HFFc6 (cell line): ENCODE measurements at regions not wholly inside any gene's neighbourhood (a gene's known extent, or its start where the extent isn't known, plus 50 kb on each side); places are given as distances from the start of the nearest gene placed in this dataset.

ENCODE experiments used
- DNase-seq: peaks from one replicate; pipeline ENCODE4 v3.0.0-alpha.2; 2018
- H3K27ac Mint-ChIP-seq: 2 replicates; pipeline ENCODE4 v1.8.0; 2020; ENCODE audit warnings: mild to moderate bottlenecking, mixed read lengths
- H3K27me3 Mint-ChIP-seq: 2 replicates; pipeline ENCODE4 v1.8.0; 2021; ENCODE audit warnings: mild to moderate bottlenecking, moderate library complexity, mixed read lengths; ENCODE audit not compliant: insufficient read depth
- H3K36me3 Mint-ChIP-seq: 2 replicates; pipeline ENCODE4 v1.8.0; 2021; ENCODE audit warnings: low read depth, mixed read lengths
- H3K4me1 Mint-ChIP-seq: 2 replicates; pipeline ENCODE4 v1.8.0; 2020; ENCODE audit warnings: low read depth, mixed read lengths
- H3K4me3 Mint-ChIP-seq: 2 replicates; pipeline ENCODE4 v1.8.0; 2020; ENCODE audit warnings: mild to moderate bottlenecking, moderate library complexity, mixed read lengths
- H3K9me3 Mint-ChIP-seq: 2 replicates; pipeline ENCODE4 v1.8.0; 2020; ENCODE audit warnings: mild to moderate bottlenecking, mixed read lengths
- CTCF ChIP-seq: fragments of 200-600 bp; sonication (generic); IDR thresholded peaks from 2 replicates; pipeline ENCODE4 v1.5.0; 2021; ENCODE audit warnings: antibody characterized with exemption, mild to moderate bottlenecking
- microRNA-seq: library from miRNA; unstranded; fragments of <30 nt; microRNA quantifications from one replicate; pipeline ENCODE4, GENCODE V29; 2019

GRCh38 chr22:46099740-46100139 is 50.6 kb upstream of the PPARA start:
- Mint-ChIP-seq H3K27ac (peak overlapping the region; percentile 53), H3K9me3 (no peaks in the 10 kb centered on the region), H3K27me3 (peaks cover 8% of the 10 kb centered on the region), H3K4me1 (peaks cover under 1% of the 10 kb centered on the region; the same call in 1 of the 2 replicates), H3K36me3 (peaks cover 4% of the 10 kb centered on the region; the same call in 1 of the 2 replicates), H3K4me3 (no peak overlapping the region)
- DNase-seq: no peak
- TF ChIP-seq CTCF: no peak

- Mint-ChIP-seq H3K27me3 (peaks cover 10% of the 10 kb centered on the region), H3K9me3 (no peaks in the 10 kb centered on the region), H3K36me3 (peaks cover 4% of the 10 kb centered on the region; the same call in 1 of the 2 replicates), H3K4me1 (peaks cover 7% of the 10 kb centered on the region), H3K4me3 (no peak overlapping the region), H3K27ac (no peak overlapping the region; the same call in 1 of the 2 replicates)
- no peak for TF ChIP-seq CTCF
- no peak for DNase-seq
Measured at GRCh38 chr22:46100401-46101105, 49.8 kb upstream of the PPARA start.

Small RNAs in the stretch of these regions (microRNA-seq; reads per million reads assigned to microRNA genes)
- gene MIR3619: 88.8 reads per million, percentile 48 among the genes with 10 or more reads in this experiment
